ENCODE measurements at regions not wholly inside any gene's neighbourhood (a gene's known extent, or its start where the extent isn't known, plus 50 kb on each side); places are given as distances from the start of the nearest gene placed in this dataset.

GRCh38 chr2:128477891-128478290, 159.2 kb upstream of the HS6ST1 start:
- TF ChIP-seq, protein P1, sequence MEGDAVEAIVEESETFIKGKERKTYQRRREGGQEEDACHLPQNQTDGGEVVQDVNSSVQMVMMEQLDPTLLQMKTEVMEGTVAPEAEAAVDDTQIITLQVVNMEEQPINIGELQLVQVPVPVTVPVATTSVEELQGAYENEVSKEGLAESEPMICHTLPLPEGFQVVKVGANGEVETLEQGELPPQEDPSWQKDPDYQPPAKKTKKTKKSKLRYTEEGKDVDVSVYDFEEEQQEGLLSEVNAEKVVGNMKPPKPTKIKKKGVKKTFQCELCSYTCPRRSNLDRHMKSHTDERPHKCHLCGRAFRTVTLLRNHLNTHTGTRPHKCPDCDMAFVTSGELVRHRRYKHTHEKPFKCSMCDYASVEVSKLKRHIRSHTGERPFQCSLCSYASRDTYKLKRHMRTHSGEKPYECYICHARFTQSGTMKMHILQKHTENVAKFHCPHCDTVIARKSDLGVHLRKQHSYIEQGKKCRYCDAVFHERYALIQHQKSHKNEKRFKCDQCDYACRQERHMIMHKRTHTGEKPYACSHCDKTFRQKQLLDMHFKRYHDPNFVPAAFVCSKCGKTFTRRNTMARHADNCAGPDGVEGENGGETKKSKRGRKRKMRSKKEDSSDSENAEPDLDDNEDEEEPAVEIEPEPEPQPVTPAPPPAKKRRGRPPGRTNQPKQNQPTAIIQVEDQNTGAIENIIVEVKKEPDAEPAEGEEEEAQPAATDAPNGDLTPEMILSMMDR (IDR thresholded peaks at IDR 0.05; ENCODE audit: low read depth, low read length, missing control alignments), result no peak
- DNase-seq (ENCODE audit: extremely low read depth, low read depth), result no peak
- H3K4me3 ChIP-seq (replicated peaks; ENCODE audit: low read depth, low read length), result no peak overlapping the region

DNA sequence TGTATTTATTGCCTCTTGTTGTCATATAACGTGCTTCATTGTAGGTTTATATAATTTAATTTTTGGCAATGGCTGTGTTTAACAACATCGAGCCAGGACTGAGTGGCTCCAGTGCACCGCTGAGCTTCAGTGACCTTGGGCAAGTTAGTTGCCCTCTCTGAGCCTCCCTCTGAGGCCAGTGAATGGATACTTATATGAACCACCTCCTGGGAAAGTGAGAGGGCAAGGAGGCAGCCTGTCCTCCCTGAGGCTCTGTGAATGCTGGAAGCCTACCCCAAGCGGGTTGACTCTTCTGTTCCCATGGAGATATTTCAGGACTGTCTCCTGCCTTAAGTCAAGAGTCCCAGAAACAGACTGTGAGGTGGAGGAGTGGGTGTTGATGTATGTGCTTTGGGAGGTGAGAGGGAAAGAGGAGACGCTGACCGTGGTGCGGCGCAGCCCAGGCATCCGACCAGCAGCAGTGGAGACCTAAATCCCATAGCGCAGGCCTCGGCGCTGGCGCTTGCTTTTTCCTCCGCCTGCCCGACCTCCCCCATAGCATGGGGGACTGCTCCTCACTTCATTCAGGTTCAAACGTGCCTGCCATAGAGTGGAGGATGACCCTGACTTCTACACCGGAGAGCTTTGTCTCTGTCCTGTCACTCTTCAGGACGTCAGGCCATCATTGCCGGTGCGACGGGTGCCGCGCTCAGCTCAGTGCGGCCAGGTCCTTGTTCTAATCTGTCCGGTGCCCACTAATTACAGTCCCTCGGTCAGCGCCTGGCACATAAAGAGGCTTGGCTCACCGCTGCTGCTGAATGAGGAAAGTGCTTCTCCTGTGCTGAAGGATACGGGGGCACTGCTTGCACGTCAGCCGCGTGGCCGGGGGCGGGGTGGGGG, 167.3 kb upstream of the HS6ST1 start:
- no peak for DNase-seq (ENCODE audit: extremely low read depth, low read depth)
- TF ChIP-seq, protein P1 (IDR thresholded peaks at IDR 0.05; ENCODE audit: low read depth, low read length, missing control alignments), result no peak
- H3K4me3 ChIP-seq (replicated peaks; ENCODE audit: low read depth, low read length), result no peak overlapping the region

DNA sequence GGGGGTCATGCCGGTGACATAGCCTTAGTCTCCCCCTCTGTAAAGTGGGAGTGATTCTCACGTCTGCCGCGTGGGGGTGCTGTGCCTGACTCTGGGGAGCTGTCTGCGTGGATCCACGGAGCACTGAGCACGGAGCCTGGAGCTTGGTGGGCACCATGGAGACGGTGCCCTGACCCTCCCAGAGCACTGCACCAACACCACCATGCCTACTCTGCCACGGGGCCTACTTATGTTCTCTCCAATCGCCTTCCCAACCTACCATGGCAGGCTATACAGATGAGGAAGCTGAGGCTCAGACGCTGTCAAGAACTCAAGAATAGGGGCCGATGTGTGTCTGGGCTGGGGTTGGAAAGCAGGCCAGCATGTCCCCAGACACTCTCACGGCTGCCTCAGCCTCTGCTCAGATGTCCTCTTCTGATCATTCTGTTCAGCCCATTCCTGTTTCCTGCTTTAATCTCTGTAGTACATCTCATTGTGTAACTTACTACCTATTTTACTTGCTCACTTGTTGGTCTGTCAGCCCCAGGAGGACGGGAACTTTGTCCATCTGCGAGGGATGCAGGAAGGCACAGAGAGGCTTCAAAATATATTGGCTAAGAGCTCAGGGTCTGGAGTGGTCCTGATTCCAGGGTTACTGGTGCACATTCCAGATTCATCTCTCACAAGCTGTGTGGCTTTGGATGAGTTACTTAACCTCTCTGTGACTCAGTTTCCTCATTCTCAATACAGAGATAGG, 168.1 kb upstream of the HS6ST1 start:
- TF ChIP-seq, protein P1 (IDR thresholded peaks at IDR 0.05; ENCODE audit: low read depth, low read length, missing control alignments), result no peak
- no peak for DNase-seq (ENCODE audit: extremely low read depth, low read depth)
- no peak overlapping the region for H3K4me3 ChIP-seq (replicated peaks; ENCODE audit: low read depth, low read length)

DNA sequence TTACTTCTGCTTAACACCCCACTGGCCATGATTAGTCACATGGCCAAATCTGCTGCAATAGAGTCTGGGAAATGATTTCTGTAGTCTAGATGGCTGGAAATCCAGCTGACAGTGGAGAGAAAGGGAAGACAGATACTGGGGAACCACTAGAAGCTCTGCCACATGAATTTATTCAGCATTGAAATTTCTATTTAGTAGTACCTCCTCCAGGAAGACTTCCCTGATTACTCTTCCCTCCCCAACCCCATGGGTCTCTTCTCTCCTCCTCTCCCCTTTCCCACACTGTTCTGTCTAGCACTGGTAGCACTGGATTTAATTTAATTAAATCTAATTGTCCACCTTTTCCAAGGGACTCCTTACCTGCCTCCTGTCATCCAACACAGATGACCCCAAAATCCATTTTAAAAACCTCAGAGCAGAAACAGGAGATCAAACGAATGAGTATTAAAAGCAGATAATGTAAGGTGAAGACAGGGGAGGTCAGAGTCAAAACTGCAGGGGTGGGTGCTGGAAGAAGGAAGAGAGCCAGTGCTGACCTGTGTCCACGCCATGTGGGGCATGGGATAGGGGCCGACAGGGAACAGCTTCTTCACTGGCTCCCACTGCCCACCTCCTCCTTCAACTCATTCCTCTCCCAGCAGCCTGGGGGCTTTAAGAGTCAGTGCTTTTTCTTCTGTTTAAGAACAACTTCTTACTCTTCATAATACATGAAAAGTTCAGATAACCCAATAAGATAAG, 169.2 kb upstream of the HS6ST1 start:
- no peak overlapping the region for H3K4me3 ChIP-seq (replicated peaks; ENCODE audit: low read depth, low read length)
- DNase-seq (ENCODE audit: extremely low read depth, low read depth), result no peak
- TF ChIP-seq, protein P1 (IDR thresholded peaks at IDR 0.05; ENCODE audit: low read depth, low read length, missing control alignments), result no peak

- DNase-seq (ENCODE audit: extremely low read depth, low read depth), result no peak
- no peak overlapping the region for H3K4me3 ChIP-seq (replicated peaks; ENCODE audit: low read depth, low read length)
- TF ChIP-seq, protein P1 (IDR thresholded peaks at IDR 0.05; ENCODE audit: low read depth, low read length, missing control alignments), result no peak
Measured at GRCh38 chr2:128488434-128488833, 169.8 kb upstream of the HS6ST1 start.

DNA sequence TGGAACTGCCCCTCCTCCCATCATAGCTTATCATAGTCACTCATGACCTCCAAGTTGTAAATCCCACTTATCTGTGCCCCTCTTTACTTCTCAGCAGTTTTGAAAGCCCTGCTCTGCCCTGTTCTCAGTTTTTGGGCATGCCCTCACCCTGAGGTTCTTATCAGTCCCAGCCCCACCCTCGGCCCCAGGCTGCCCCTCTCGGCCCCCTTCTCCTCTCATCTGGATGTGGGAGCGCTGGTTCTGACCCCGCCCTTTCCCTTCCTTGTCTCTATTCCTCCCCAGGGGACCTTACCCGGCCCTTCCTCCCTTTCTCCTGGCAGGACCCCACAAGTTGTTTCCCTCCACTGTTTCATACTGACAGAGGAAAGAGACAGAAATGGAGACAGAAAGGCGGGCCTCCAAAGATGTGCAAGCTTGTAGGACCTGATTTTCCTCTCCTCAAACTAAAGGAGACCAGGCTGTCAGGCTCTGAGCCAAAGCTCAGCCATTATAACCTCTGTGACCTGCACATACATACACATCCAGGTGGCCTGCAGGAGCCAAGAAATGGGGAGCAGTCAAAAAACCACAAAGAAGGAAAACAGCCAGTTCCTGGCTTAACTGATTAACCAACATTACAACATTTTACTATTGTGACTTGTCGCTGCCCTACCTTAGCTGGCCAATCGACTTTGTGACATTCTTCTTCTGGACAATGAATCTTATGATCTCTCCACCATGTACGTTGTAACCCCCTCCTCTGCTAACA, 171.0 kb upstream of the HS6ST1 start:
- TF ChIP-seq, protein P1 (IDR thresholded peaks at IDR 0.05; ENCODE audit: low read depth, low read length, missing control alignments), result no peak
- H3K4me3 ChIP-seq (replicated peaks; ENCODE audit: low read depth, low read length), result no peak overlapping the region
- DNase-seq (ENCODE audit: extremely low read depth, low read depth), result no peak
